Amniotic epithelial cell (primary cell): ENCODE measurements at regions not wholly inside any gene's neighbourhood (a gene's known extent, or its start where the extent isn't known, plus 50 kb on each side); places are given as distances from the start of the nearest gene placed in this dataset.
"Not testable (repeated sequence)": the region's sequence is repeated elsewhere in the genome, so short reads cannot be mapped to it uniquely, and the experiment has no call there.

Experiments used
- DNase-seq: peaks from one replicate; pipeline ENCODE4 v3.0.0-alpha.2; 2010; ENCODE audit warnings: low read depth

GRCh38 chr13:79187917-79188690, 218.0 kb downstream of the RBM26 start:
- DNase-seq = no peak

GRCh38 chr13:79185580-79185979, 220.5 kb downstream of the RBM26 start:
- no peak for DNase-seq

DNA sequence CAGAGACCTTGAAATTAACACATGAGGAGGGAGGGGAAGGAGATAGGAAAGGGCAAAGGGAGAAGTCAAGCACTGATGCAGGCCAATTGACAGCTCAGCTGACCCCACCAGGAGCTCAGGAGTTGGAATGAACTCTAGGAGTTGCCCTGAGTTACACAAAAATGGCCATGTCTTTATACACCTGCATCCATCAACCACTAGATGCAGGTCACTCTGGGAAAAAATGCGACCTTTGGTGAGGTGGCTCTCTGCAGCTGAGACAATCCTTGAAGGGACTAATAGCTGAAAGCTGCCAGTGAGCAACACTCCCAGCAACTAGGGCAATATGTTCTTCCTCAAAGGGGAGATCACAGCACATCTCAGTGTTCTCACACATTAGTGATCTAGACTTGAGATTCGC, 222.8 kb downstream of the RBM26 start:
- no peak for DNase-seq

- not testable (repeated sequence) for DNase-seq
These were observed 232.4 kb downstream of the RBM26 start for GRCh38 chr13:79173691-79174090.

DNA sequence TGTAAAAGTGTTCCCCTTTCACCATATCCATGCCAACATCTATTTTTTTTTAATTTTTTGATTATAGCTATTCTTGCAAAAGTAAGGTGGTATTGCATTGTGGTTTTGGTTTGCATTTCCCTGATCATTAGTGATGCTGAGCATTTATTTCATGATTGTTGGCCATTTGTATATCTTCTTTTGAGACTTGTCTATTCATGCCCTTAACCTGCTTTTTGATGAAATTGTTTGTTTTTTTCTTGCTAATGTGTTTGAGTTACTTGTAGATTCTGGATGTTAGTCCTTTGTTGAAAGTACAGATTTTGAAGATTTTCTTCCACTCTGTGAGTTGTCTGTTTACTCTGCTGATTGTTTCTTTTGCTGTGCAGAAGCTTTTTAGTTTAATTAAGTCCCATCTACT, 233.1 kb downstream of the RBM26 start:
- not testable (repeated sequence) for DNase-seq

GRCh38 chr13:79171141-79172061, 234.7 kb downstream of the RBM26 start:
- no peak for DNase-seq

GRCh38 chr13:79160818-79161217, 245.2 kb downstream of the RBM26 start:
- no peak for DNase-seq

DNA sequence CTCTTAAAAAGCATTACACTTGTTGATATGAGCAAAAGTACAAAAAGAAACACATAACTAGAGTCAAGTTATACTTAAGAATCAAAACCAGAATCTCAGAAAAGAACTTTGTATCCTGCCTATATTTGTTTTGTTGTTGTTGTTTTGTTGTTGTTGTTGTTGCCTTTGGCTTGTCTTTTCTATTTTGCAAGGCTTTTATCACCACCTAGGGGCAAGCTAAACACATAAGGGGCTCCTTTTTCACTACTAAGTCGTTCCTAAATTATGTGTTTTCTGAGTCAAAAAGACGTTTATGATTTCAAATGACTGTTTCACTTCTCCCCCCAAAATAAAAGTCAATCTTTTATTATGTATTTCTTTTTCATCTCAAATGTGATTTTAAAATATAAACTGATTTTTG, 250.2 kb downstream of the RBM26 start:
- DNase-seq = no peak

DNA sequence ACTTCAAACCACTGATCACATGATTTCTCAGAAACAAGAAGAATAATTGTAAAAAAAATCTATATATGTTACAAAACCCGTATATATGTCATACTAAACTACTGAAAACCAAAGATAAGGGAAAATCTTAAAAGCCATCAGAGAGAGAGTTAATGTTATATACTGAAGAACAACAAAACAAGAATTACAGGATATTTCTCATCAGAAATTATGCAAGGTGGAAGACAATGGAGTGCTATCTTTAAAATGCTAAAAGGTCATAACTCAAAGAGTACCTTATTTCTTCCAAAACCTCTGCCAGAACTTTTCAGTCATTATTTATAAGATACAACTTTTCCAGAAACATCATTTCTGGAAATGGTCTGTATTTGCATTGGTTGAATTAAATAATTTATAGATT, 256.8 kb downstream of the RBM26 start:
- no peak for DNase-seq

DNA sequence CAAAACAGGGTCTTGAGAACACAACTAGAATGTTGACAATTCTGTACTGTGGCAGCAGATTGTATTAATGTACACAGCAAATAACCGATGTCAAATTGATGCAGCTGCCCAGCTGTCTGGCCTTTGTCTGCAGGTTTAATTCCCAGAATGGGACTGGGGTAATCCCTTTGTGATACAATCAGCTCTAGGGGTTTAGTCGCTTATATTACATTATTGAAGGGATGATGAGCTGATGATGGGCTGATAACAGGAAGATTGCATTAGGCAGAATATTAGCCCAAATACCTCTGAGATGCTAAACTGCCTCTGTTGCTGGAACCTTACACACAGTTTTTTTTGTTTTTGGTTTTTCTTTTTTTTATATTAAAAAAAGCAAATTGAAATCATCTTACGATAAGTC, 265.0 kb downstream of the RBM26 start:
- no peak for DNase-seq

DNA sequence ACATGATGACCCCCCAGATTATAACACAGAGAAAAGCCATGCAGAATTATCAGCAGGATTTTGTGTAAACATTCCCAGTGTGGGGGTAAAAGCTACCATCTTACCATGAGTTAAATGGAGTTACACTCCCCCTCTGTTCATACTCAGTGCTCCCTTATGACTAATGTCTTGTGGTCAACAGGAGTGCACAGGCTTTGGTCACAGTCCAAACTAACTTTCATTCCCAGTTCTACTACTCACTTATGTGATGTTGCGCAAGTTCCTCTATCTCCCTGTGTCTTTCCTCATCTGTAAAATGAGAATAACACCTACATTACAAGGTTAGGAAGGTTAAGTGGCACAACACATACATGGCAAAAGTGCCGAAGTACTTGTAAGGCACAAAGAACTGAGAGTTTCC, 277.9 kb downstream of the RBM26 start:
- peak; percentile 89 for DNase-seq

GRCh38 chr13:79126706-79127105, 279.3 kb downstream of the RBM26 start:
- no peak for DNase-seq

DNA sequence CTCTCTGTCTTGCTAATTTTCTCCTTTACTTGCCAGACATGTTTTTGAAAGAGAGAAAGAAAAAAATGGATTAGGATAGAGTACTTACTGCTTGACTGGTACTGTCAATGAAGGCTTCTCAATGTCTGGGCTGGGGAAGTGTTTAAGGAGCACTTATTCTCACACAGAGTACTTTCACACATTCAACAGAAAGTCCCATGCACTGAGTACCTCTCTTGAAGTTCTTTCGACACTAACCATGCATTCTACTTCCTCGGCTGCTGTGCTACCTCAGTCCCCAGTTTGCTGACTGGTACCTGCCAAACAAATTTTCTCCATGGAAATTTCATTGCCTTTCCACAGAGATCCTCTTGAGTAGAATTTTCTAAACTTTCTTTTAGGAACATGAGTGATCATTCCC, 281.9 kb downstream of the RBM26 start:
- DNase-seq = no peak

DNA sequence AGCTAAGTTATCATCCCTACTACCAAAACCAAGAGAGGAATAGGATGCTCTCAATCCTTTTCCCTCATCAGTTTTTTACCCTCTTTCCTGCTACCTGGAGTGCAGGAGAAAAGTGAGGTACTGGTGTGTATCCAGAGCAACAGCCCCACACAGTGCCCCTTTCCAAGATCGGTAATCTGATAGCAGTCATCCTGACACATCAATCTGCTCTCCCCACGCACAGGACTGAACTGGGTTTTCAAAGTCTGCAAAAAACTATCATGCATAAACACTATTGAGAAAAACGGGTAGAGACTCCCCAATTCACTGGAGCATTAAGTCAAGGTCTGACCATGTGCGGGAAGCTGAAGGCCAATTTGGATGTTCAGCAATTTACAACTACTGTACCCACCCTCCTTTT, 284.8 kb downstream of the RBM26 start:
- DNase-seq = no peak

GRCh38 chr13:79119578-79120107, 286.4 kb downstream of the RBM26 start:
- DNase-seq = no peak

- no peak for DNase-seq
These were observed 294.0 kb downstream of the RBM26 start for GRCh38 chr13:79112016-79112415.

DNA sequence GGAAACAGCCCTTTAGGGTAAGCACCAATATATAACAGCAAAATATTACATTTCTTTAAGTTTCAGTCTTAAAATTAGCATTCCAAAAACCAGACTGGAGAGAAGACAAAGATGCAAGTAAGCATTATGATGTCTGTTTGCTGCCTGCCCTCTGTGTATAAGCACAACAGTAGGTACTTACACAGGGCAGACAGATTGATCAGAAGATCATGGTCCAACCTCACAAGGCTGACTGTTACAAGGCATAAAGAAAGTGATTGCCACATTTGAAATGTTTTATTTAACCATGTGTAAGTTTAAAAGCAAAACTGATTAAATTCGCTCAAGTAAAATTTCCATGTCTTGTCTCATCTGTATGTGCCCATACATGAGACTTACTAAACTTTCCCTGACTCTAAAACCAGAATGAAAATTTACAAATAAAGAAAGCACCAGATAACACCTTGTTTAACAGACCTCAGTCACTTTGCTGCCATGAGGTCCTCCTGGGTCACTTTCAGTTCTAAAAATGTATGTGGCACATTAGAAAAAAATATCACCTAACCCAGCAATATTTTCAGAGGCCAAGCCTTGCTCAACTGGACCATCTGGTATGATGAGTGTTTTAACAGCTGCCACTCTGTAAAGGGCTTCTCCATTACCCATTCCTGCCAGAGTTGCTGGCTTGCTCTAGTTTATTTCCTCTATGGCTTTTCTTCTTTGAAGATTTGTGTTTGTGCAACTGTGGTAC, 297.0 kb downstream of the RBM26 start:
- DNase-seq = no peak

DNA sequence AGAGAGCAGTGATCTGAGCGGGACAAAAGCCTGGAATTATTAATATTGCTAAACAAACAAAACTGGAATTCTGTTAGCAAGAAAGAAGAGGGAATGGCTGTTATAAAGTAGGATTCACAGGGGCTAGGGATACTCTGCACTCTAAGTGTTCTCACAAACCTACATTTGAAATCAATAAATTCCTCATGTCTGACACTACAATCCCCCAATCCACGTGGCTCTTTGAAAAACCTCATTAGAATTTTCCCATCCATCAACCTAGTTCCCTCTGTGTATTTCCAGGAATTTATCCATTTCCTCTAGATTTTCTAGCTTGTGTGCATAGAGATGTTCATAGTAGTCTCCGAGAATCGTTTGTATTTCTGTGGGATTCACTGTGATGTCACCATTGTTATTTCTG, 307.5 kb downstream of the RBM26 start:
- DNase-seq = no peak

GRCh38 chr13:79097201-79097600, 308.9 kb downstream of the RBM26 start:
- no peak for DNase-seq

- DNase-seq = no peak
These were observed 310.0 kb downstream of the RBM26 start for GRCh38 chr13:79096099-79096498.

DNA sequence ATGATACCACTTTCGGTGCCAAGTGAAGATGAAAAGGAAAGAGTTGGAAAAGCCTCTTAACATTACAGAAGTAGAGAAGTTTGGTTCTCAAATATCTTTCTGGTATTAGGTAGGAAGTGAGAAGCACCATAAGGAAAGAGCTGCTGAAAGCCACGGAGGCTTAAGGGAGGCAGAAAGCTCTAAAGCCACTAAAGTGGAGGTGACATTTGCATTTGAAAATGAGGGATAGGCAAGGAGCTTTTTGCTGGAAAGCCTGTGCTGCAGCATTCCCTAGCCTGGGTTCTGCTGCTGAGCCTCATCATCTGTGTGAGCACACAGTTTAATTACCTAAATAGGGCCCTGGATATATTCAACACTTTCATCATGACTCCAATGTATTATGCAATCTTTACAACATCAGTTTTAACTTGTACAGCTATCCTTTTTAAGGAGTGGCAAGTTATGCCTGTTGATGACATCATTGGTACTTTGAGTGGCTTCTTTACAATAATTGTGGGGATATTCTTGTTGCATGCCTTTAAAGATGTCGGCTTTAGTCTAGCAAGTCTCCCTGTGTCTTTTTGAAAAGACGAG, 315.4 kb downstream of the RBM26 start:
- DNase-seq = no peak
